ENCODE measurements at regions not wholly inside any gene's neighbourhood (a gene's known extent, or its start where the extent isn't known, plus 50 kb on each side); places are given as distances from the start of the nearest gene placed in this dataset.

GRCh38 chr16:34054969-34055368 lies 595.6 kb downstream of the TP53TG3F start:
- TF ChIP-seq, protein P1, sequence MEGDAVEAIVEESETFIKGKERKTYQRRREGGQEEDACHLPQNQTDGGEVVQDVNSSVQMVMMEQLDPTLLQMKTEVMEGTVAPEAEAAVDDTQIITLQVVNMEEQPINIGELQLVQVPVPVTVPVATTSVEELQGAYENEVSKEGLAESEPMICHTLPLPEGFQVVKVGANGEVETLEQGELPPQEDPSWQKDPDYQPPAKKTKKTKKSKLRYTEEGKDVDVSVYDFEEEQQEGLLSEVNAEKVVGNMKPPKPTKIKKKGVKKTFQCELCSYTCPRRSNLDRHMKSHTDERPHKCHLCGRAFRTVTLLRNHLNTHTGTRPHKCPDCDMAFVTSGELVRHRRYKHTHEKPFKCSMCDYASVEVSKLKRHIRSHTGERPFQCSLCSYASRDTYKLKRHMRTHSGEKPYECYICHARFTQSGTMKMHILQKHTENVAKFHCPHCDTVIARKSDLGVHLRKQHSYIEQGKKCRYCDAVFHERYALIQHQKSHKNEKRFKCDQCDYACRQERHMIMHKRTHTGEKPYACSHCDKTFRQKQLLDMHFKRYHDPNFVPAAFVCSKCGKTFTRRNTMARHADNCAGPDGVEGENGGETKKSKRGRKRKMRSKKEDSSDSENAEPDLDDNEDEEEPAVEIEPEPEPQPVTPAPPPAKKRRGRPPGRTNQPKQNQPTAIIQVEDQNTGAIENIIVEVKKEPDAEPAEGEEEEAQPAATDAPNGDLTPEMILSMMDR (IDR thresholded peaks at IDR 0.05 in 4 of 5, conservative IDR thresholded peaks at IDR 0.05 in 1 of 5) = no peak
- TF ChIP-seq POLR2A (IDR thresholded peaks at IDR 0.05) = no peak

Data from gastrocnemius medialis (tissue), 4 donors.